ENCODE measurements at regions not wholly inside any gene's neighbourhood (a gene's known extent, or its start where the extent isn't known, plus 50 kb on each side); places are given as distances from the start of the nearest gene placed in this dataset.

GRCh38 chr4:96654045-96654444 lies 814.2 kb downstream of the PDHA2 start:
- Histone ChIP-seq H3K4me1 (ENCODE audit: control insufficient read depth, insufficient read depth, low read length) (no peaks in the 10 kb centered on the region), H3K18ac (ENCODE audit: low read depth, low read length) (no peak overlapping the region), H3K27ac (ENCODE audit: insufficient read depth, low read length) (no peak overlapping the region), H3K79me1 (ENCODE audit: low read depth in 1 of 2, low read length in 2 of 2) (no peaks in the 10 kb centered on the region), H3K36me3 (ENCODE audit: control insufficient read depth, insufficient read depth, low read length) (no peaks in the 10 kb centered on the region), H2BK20ac (ENCODE audit: low read depth, low read length) (no peak overlapping the region), H4K8ac (ENCODE audit: low read depth in 2 of 2, low read length in 2 of 2) (no peak overlapping the region), H4K20me1 (ENCODE audit: insufficient read depth, low read length) (no peaks in the 10 kb centered on the region), H2AK9ac (replicated peaks; ENCODE audit: low read depth, low read length, poor library complexity) (no peak overlapping the region), H3K27me3 (ENCODE audit: control insufficient read depth, insufficient read depth, low read length) (no peaks in the 10 kb centered on the region), H4K5ac (ENCODE audit: low read depth, low read length) (no peak overlapping the region), H3K56ac (ENCODE audit: extremely low read depth, insufficient read depth, low read length) (no peak overlapping the region), H3K4ac (ENCODE audit: low read depth, low read length) (no peak overlapping the region), H2BK15ac (ENCODE audit: low read depth, low read length) (no peak overlapping the region), H3K4me2 (ENCODE audit: low read depth, low read length) (no peak overlapping the region), H2BK5ac (ENCODE audit: low read depth, low read length, poor library complexity, severe bottlenecking) (no peak overlapping the region), H3K9me3 (ENCODE audit: control insufficient read depth, insufficient read depth, low read length) (peaks cover 15% of the 10 kb centered on the region), H2AFZ (replicated peaks; ENCODE audit: low read length, poor library complexity) (no peak overlapping the region), H4K91ac (ENCODE audit: insufficient read depth, low read depth, low read length) (no peak overlapping the region), H3K9ac (ENCODE audit: low read depth, low read length) (no peak overlapping the region), H3K14ac (replicated peaks; ENCODE audit: low read depth, low read length) (no peak overlapping the region), H3K4me3 (ENCODE audit: insufficient read depth, low read depth, low read length) (no peak overlapping the region), H3K9me1 (ENCODE audit: insufficient read depth, low read length) (no peaks in the 10 kb centered on the region), H2BK120ac (ENCODE audit: low read depth, low read length) (no peak overlapping the region), H2AK5ac (ENCODE audit: low read depth, low read length) (no peak overlapping the region), H3K23ac (ENCODE audit: low read depth, low read length) (no peak overlapping the region)
- POLR2A ChIA-PET (ENCODE audit: unreplicated experiment), result no interaction called here
- ATAC-seq (ENCODE audit: low read depth) (no peak), DNase-seq (no peak)
- BruUV-seq (replicated peaks), result no TSS peak
- CTCF ChIA-PET, result no interaction called here
- TF ChIP-seq NFE2L2 (IDR thresholded peaks at IDR 0.05; ENCODE audit: low read depth, low read length), result no peak
- no peak for TF ChIP-seq RFX5 (IDR thresholded peaks at IDR 0.05; ENCODE audit: low read depth, low read length)
- TF ChIP-seq CEBPB (IDR thresholded peaks at IDR 0.05; ENCODE audit: low read depth, low read length), result no peak
- dilution Hi-C loops (cut with HindIII; ENCODE audit: low sequenced_read_pairs, unreplicated experiment) (no loop called here), intact Hi-C loops (cut with micrococcal nuclease) (no loop called here), in situ Hi-C loops (cut with MboI; ENCODE audit: low sequenced_read_pairs) (no loop called here)
- 75% methylated on average over 4 of the region's 6 CpGs; no CpG with 5 or more reads in 1 of the 2 experiments for WGBS, 2 experiments (ENCODE audit: extremely low coverage in 2 of 2, insufficient read length in 1 of 2)
